H1 (cell line): ENCODE measurements at regions not wholly inside any gene's neighbourhood (a gene's known extent, or its start where the extent isn't known, plus 50 kb on each side); places are given as distances from the start of the nearest gene placed in this dataset.

Experiments used
- NANOG ChIP-seq: IDR thresholded peaks from 2 replicates; pipeline ENCODE4 v1.6.1; 2011; ENCODE audit warnings: low read length, low read depth, mild to moderate bottlenecking, inconsistent platforms; ENCODE audit not compliant: insufficient read depth, poor library complexity, severe bottlenecking

DNA sequence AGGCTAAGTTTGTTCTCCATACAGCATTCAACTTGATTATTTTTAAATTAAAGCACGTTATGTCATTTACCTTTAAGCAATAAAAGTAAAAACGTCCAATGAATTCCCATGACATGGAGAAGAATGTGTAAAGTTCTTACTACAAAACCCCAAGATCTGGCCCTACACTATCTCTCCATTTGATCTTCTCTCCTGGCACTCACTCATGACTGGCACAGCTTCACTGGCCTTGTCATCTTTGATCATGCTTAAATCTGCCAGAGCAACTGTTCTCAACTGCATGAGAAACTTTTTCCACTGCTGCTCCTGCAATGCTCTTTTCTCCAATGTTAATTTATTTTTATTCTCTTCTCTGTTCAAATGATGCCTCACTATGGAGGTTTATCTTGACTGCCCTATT is 1109.0 kb upstream of the IGFBP7 start (continued):
- no peak for TF ChIP-seq NANOG
